HG02852 (cell line): ENCODE measurements at regions not wholly inside any gene's neighbourhood (a gene's known extent, or its start where the extent isn't known, plus 50 kb on each side); places are given as distances from the start of the nearest gene placed in this dataset.
"Not testable (repeated sequence)": the region's sequence is repeated elsewhere in the genome, so short reads cannot be mapped to it uniquely, and the experiment has no call there.

Experiments used
- ATAC-seq: cut with Tn5 transposase; IDR thresholded peaks from one replicate; pipeline ENCODE4 v1.9.1; 2021; ENCODE audit warnings: mild to moderate bottlenecking, moderate library complexity; ENCODE audit not compliant: unreplicated experiment

GRCh38 chr15:38930851-38931572 lies 366.4 kb upstream of the RASGRP1 start:
- no peak for ATAC-seq

- no peak for ATAC-seq
Observed at GRCh38 chr15:38941399-38941953, 376.9 kb upstream of the RASGRP1 start.

- no peak for ATAC-seq
Observed at GRCh38 chr15:38944536-38944935, 379.9 kb upstream of the RASGRP1 start.

- ATAC-seq: no peak
Observed at GRCh38 chr15:38945551-38946298, 381.1 kb upstream of the RASGRP1 start.

- ATAC-seq: no peak
Observed at GRCh38 chr15:38954090-38954489, 389.5 kb upstream of the RASGRP1 start.

GRCh38 chr15:38961456-38961855 lies 396.8 kb upstream of the RASGRP1 start:
- ATAC-seq: no peak

GRCh38 chr15:38961931-38962330 lies 397.3 kb upstream of the RASGRP1 start:
- no peak for ATAC-seq

- no peak for ATAC-seq
Observed at GRCh38 chr15:38972831-38973230, 408.2 kb upstream of the RASGRP1 start.

GRCh38 chr15:38975282-38975990 lies 410.8 kb upstream of the RASGRP1 start:
- no peak for ATAC-seq

- no peak for ATAC-seq
Observed at GRCh38 chr15:38991126-38991525, 426.5 kb upstream of the RASGRP1 start.

GRCh38 chr15:38991701-38992100 lies 427.1 kb upstream of the RASGRP1 start:
- ATAC-seq: no peak

- no peak for ATAC-seq
Observed at GRCh38 chr15:38992506-38992905, 427.9 kb upstream of the RASGRP1 start.

GRCh38 chr15:38992930-38993329 lies 428.3 kb upstream of the RASGRP1 start:
- ATAC-seq: no peak

- ATAC-seq: no peak
Observed at GRCh38 chr15:38994310-38994709, 429.7 kb upstream of the RASGRP1 start.

GRCh38 chr15:38996111-38996631 lies 431.6 kb upstream of the RASGRP1 start:
- ATAC-seq: no peak

GRCh38 chr15:38997841-38998240 lies 433.2 kb upstream of the RASGRP1 start:
- ATAC-seq: no peak

GRCh38 chr15:39000008-39000734 lies 435.6 kb upstream of the RASGRP1 start:
- ATAC-seq: no peak

GRCh38 chr15:39009740-39010139 lies 445.1 kb upstream of the RASGRP1 start:
- ATAC-seq: no peak

GRCh38 chr15:39011066-39011465 lies 446.5 kb upstream of the RASGRP1 start:
- ATAC-seq: not testable (repeated sequence)

GRCh38 chr15:39013262-39013661 lies 448.6 kb upstream of the RASGRP1 start:
- no peak for ATAC-seq

- no peak for ATAC-seq
Observed at GRCh38 chr15:39014682-39015081, 450.1 kb upstream of the RASGRP1 start.
